HAP-1 (cell line): ENCODE measurements at regions not wholly inside any gene's neighbourhood (a gene's known extent, or its start where the extent isn't known, plus 50 kb on each side); places are given as distances from the start of the nearest gene placed in this dataset.

Source experiments
- DNase-seq, 2 experiments: peaks; one replicate each; pipeline ENCODE4 v3.0.0-alpha.2; 2016 to 2020; ENCODE audit warnings: low spot score in 2 of 2
- H3K27me3 ChIP-seq: fragments of 250-450 bp; sonication (Bioruptor Pico); 2 replicates; pipeline ENCODE4 v1.5.1; 2020; ENCODE audit warnings: low read depth, mild to moderate bottlenecking, moderate library complexity
- H3K36me3 ChIP-seq: fragments of 250-450 bp; sonication (Bioruptor Pico); replicated peaks from 2 replicates; pipeline ENCODE4 v1.5.1; 2020; ENCODE audit warnings: mild to moderate bottlenecking
- H3K4me1 ChIP-seq: fragments of 250-450 bp; sonication (Bioruptor Pico); 2 replicates; pipeline ENCODE4 v1.5.1; 2020; ENCODE audit warnings: mild to moderate bottlenecking
- H3K4me3 ChIP-seq: fragments of 250-450 bp; sonication (Bioruptor Pico); 2 replicates; pipeline ENCODE4 v1.5.1; 2020; ENCODE audit warnings: mild to moderate bottlenecking, moderate library complexity
- H3K9me3 ChIP-seq: fragments of 250-450 bp; sonication (Bioruptor Pico); 2 replicates; pipeline ENCODE4 v1.5.1; 2020; ENCODE audit warnings: mild to moderate bottlenecking, moderate library complexity
- in situ Hi-C: fragments of 300-500 bp; cut with MboI; formaldehyde crosslinking; loops from 3 replicates; pipeline ENCODE4 v1.14.3; 2020; ENCODE audit warnings: low sequenced_read_pairs, inconsistent platforms, mixed read lengths

- no peak overlapping the region for H3K4me3 ChIP-seq
- in situ Hi-C loops, result no loop called here
- H3K4me1 ChIP-seq, result peaks cover 13% of the 10 kb centered on the region
- no peak for DNase-seq
- H3K9me3 ChIP-seq, result no peaks in the 10 kb centered on the region
- no peaks in the 10 kb centered on the region for H3K27me3 ChIP-seq
- H3K36me3 ChIP-seq, result no peaks in the 10 kb centered on the region
These were observed 1044.4 kb upstream of the DIAPH2 start for GRCh38 chrX:95640226-95640625.

GRCh38 chrX:95645738-95646137 lies 1038.9 kb upstream of the DIAPH2 start:
- no peak for DNase-seq
- Histone ChIP-seq H3K4me1 (no peaks in the 10 kb centered on the region), H3K36me3 (no peaks in the 10 kb centered on the region), H3K4me3 (no peak overlapping the region), H3K9me3 (no peaks in the 10 kb centered on the region), H3K27me3 (no peaks in the 10 kb centered on the region)
- in situ Hi-C loops, result no loop called here

GRCh38 chrX:95662200-95662599 lies 1022.4 kb upstream of the DIAPH2 start:
- in situ Hi-C loops, result no loop called here

GRCh38 chrX:95666056-95666455 lies 1018.6 kb upstream of the DIAPH2 start:
- no peak overlapping the region for H3K4me3 ChIP-seq
- DNase-seq, result no peak
- H3K36me3 ChIP-seq, result no peaks in the 10 kb centered on the region
- in situ Hi-C loops, result no loop called here
- H3K9me3 ChIP-seq, result no peaks in the 10 kb centered on the region
- no peaks in the 10 kb centered on the region for H3K4me1 ChIP-seq
- no peaks in the 10 kb centered on the region for H3K27me3 ChIP-seq

More at GRCh38 chrX:95662200-95662599, 1022.4 kb upstream of the DIAPH2 start:
- H3K36me3 ChIP-seq, result no peaks in the 10 kb centered on the region
- H3K9me3 ChIP-seq, result no peaks in the 10 kb centered on the region
- no peaks in the 10 kb centered on the region for H3K4me1 ChIP-seq
- no peaks in the 10 kb centered on the region for H3K27me3 ChIP-seq
- DNase-seq, result no peak
- H3K4me3 ChIP-seq, result no peak overlapping the region

- H3K27me3 ChIP-seq, result no peaks in the 10 kb centered on the region
- DNase-seq, result peak; percentile 29 to 97
- in situ Hi-C loops, result no loop called here
These were observed 1009.6 kb upstream of the DIAPH2 start for GRCh38 chrX:95675011-95675410.

GRCh38 chrX:95675794-95676193 lies 1008.8 kb upstream of the DIAPH2 start:
- no peak overlapping the region for H3K4me3 ChIP-seq
- H3K36me3 ChIP-seq, result no peaks in the 10 kb centered on the region
- in situ Hi-C loops, result no loop called here
- H3K4me1 ChIP-seq, result peaks cover 15% of the 10 kb centered on the region
- H3K27me3 ChIP-seq, result no peaks in the 10 kb centered on the region
- no peak for DNase-seq
- H3K9me3 ChIP-seq, result no peaks in the 10 kb centered on the region

More at GRCh38 chrX:95675011-95675410, 1009.6 kb upstream of the DIAPH2 start:
- Histone ChIP-seq H3K9me3 (no peaks in the 10 kb centered on the region), H3K36me3 (no peaks in the 10 kb centered on the region), H3K4me1 (peaks cover 15% of the 10 kb centered on the region), H3K4me3 (no peak overlapping the region)

- in situ Hi-C loops, result no loop called here
These were observed 1006.0 kb upstream of the DIAPH2 start for GRCh38 chrX:95678679-95679078.

GRCh38 chrX:95693365-95693764 lies 991.3 kb upstream of the DIAPH2 start:
- in situ Hi-C loops, result no loop called here
- Histone ChIP-seq H3K4me3 (no peak overlapping the region), H3K36me3 (no peaks in the 10 kb centered on the region), H3K27me3 (no peaks in the 10 kb centered on the region), H3K9me3 (no peaks in the 10 kb centered on the region), H3K4me1 (peaks cover 8% of the 10 kb centered on the region)
- DNase-seq, result peak in 1 of 2 experiments; percentile 20

More at GRCh38 chrX:95678679-95679078, 1006.0 kb upstream of the DIAPH2 start:
- H3K36me3 ChIP-seq, result no peaks in the 10 kb centered on the region
- no peaks in the 10 kb centered on the region for H3K9me3 ChIP-seq
- H3K4me3 ChIP-seq, result no peak overlapping the region
- H3K27me3 ChIP-seq, result no peaks in the 10 kb centered on the region
- no peak for DNase-seq
- H3K4me1 ChIP-seq, result peaks cover 15% of the 10 kb centered on the region

GRCh38 chrX:95703696-95704095 lies 980.9 kb upstream of the DIAPH2 start:
- in situ Hi-C loops, result no loop called here
- Histone ChIP-seq H3K9me3 (peaks cover 5% of the 10 kb centered on the region; the same call in 1 of the 2 replicates), H3K27me3 (no peaks in the 10 kb centered on the region)

GRCh38 chrX:95716841-95717240 lies 967.8 kb upstream of the DIAPH2 start:
- Histone ChIP-seq H3K4me1 (peaks cover 15% of the 10 kb centered on the region), H3K27me3 (no peaks in the 10 kb centered on the region), H3K9me3 (peaks cover 3% of the 10 kb centered on the region; the same call in 1 of the 2 replicates), H3K4me3 (no peak overlapping the region), H3K36me3 (no peaks in the 10 kb centered on the region)
- in situ Hi-C loops, result no loop called here
- DNase-seq, result no peak

More at GRCh38 chrX:95703696-95704095, 980.9 kb upstream of the DIAPH2 start:
- Histone ChIP-seq H3K4me3 (no peak overlapping the region), H3K4me1 (no peaks in the 10 kb centered on the region), H3K36me3 (no peaks in the 10 kb centered on the region)
- no peak for DNase-seq

- Histone ChIP-seq H3K9me3 (peaks cover 3% of the 10 kb centered on the region; the same call in 1 of the 2 replicates), H3K36me3 (no peaks in the 10 kb centered on the region), H3K4me1 (peaks cover 15% of the 10 kb centered on the region), H3K27me3 (no peaks in the 10 kb centered on the region), H3K4me3 (no peak overlapping the region)
- in situ Hi-C loops, result no loop called here
- DNase-seq, result peak; percentile 25 to 56
These were observed 965.9 kb upstream of the DIAPH2 start for GRCh38 chrX:95718746-95719145.

- Histone ChIP-seq H3K9me3 (peaks cover 3% of the 10 kb centered on the region; the same call in 1 of the 2 replicates), H3K36me3 (no peaks in the 10 kb centered on the region), H3K4me1 (peaks cover 15% of the 10 kb centered on the region), H3K4me3 (no peak overlapping the region), H3K27me3 (no peaks in the 10 kb centered on the region)
- in situ Hi-C loops, result no loop called here
- DNase-seq, result peak in 1 of 2 experiments; percentile 13
These were observed 963.6 kb upstream of the DIAPH2 start for GRCh38 chrX:95721011-95721410.

GRCh38 chrX:95728446-95728845 lies 956.2 kb upstream of the DIAPH2 start:
- in situ Hi-C loops, result no loop called here
- Histone ChIP-seq H3K4me1 (peaks cover 27% of the 10 kb centered on the region), H3K4me3 (no peak overlapping the region), H3K9me3 (no peaks in the 10 kb centered on the region), H3K36me3 (no peaks in the 10 kb centered on the region), H3K27me3 (no peaks in the 10 kb centered on the region)
- DNase-seq, result peak; percentile 58

GRCh38 chrX:95729401-95729800 lies 955.2 kb upstream of the DIAPH2 start:
- in situ Hi-C loops, result no loop called here
- no peak for DNase-seq
- Histone ChIP-seq H3K36me3 (no peaks in the 10 kb centered on the region), H3K4me1 (peaks cover 32% of the 10 kb centered on the region), H3K4me3 (no peak overlapping the region), H3K27me3 (no peaks in the 10 kb centered on the region), H3K9me3 (no peaks in the 10 kb centered on the region)

GRCh38 chrX:95733426-95733825 lies 951.2 kb upstream of the DIAPH2 start:
- Histone ChIP-seq H3K4me1 (peaks cover 28% of the 10 kb centered on the region), H3K27me3 (no peaks in the 10 kb centered on the region), H3K4me3 (no peak overlapping the region), H3K9me3 (no peaks in the 10 kb centered on the region; the same call in 1 of the 2 replicates), H3K36me3 (no peaks in the 10 kb centered on the region)
- DNase-seq, result peak in 1 of 2 experiments; percentile 46
- in situ Hi-C loops, result no loop called here
